ENCODE measurements at regions not wholly inside any gene's neighbourhood (a gene's known extent, or its start where the extent isn't known, plus 50 kb on each side); places are given as distances from the start of the nearest gene placed in this dataset.

- no peak for TF ChIP-seq ZBTB33 (IDR thresholded peaks at IDR 0.05; ENCODE audit: extremely low read depth, insufficient replicate concordance, low read length)
These were observed 92.5 kb upstream of the TEX13D start (continued) for GRCh38 chrX:124239911-124240310.

- DNase-seq (ENCODE audit: low read depth, low spot score) = no peak
- no peak overlapping the region for H3K27ac ChIP-seq (ENCODE audit: low read depth, low read length)
- no peaks in the 10 kb centered on the region for H3K9me2 ChIP-seq (ENCODE audit: insufficient read depth)
- no peaks in the 10 kb centered on the region for H3K9me3 ChIP-seq (ENCODE audit: control insufficient read depth in 1 of 2, insufficient read depth in 1 of 2, low read depth in 1 of 2, low read length in 2 of 2)
- H3K36me3 ChIP-seq (ENCODE audit: control insufficient read depth in 1 of 2, insufficient read depth in 2 of 2, low read length in 2 of 2) = no peaks in the 10 kb centered on the region
- intact Hi-C loops (cut with micrococcal nuclease) = no loop called here
- BruUV-seq (replicated peaks) = no TSS peak
- no peaks in the 10 kb centered on the region for H4K20me1 ChIP-seq (ENCODE audit: insufficient read depth)
- no peak overlapping the region for H2AFZ ChIP-seq (ENCODE audit: low read depth, low read length, poor library complexity, severe bottlenecking)
- no peak overlapping the region for H3K4me2 ChIP-seq (ENCODE audit: low read length)
- POLR2A ChIA-PET = no interaction called here
- no peak for TF ChIP-seq POLR2AphosphoS5 (IDR thresholded peaks at IDR 0.05; ENCODE audit: low read depth, low read length)
- no peak for TF ChIP-seq YY1 (IDR thresholded peaks at IDR 0.05; ENCODE audit: extremely low read depth, insufficient replicate concordance, low read depth, low read length)
- TF ChIP-seq TCF7L2 (IDR thresholded peaks at IDR 0.05; ENCODE audit: borderline replicate concordance, extremely low read depth, insufficient read depth, insufficient read length) = no peak
- no peak for TF ChIP-seq EZH2phosphoT487 (IDR thresholded peaks at IDR 0.05; ENCODE audit: borderline replicate concordance)
- no peak for TF ChIP-seq FOSL1 (IDR thresholded peaks at IDR 0.05; ENCODE audit: low read depth)
- no peak for TF ChIP-seq CEBPB (IDR thresholded peaks at IDR 0.05; ENCODE audit: low read depth)
- no peak for TF ChIP-seq ZFX (IDR thresholded peaks at IDR 0.05)
- no peak for TF ChIP-seq ZNF274 (IDR thresholded peaks at IDR 0.05; ENCODE audit: low read depth, low read length)
- no peak for TF ChIP-seq REST (IDR thresholded peaks at IDR 0.05; ENCODE audit: low read depth)
- TF ChIP-seq ZBTB33 (IDR thresholded peaks at IDR 0.05; ENCODE audit: extremely low read depth, insufficient replicate concordance, low read length) = no peak
- TF ChIP-seq ATF3 (IDR thresholded peaks at IDR 0.05) = no peak
- TF ChIP-seq ELF1 (IDR thresholded peaks at IDR 0.05; ENCODE audit: borderline replicate concordance, low read depth) = no peak
- no peak overlapping the region for H3K4me3 ChIP-seq (replicated peaks in 1 of 2; ENCODE audit: low read depth in 1 of 2, low read length in 2 of 2)
- peaks cover 9% of the 10 kb centered on the region; the same call in 1 of the 2 replicates for H3K27me3 ChIP-seq (ENCODE audit: insufficient read depth, low read length)
- RAD21 ChIA-PET (ENCODE audit: low non-redundant PET in 1 of 2, low total read pairs in 2 of 2, uncharacterized antibody in 2 of 2, unreplicated experiment in 2 of 2) = no interaction called here
- no peak overlapping the region for H3K9ac ChIP-seq (ENCODE audit: low read length)
- H3K79me2 ChIP-seq (ENCODE audit: insufficient read depth, low read length) = no peaks in the 10 kb centered on the region
- ATAC-seq = no peak
- H3K4me1 ChIP-seq (ENCODE audit: control insufficient read depth in 1 of 2, insufficient read depth in 2 of 2, low read length in 2 of 2) = no peaks in the 10 kb centered on the region
- CTCF ChIA-PET = no interaction called here
These were observed 92.0 kb upstream of the TEX13D start for GRCh38 chrX:124240422-124240821.
